Left hindlimb (tissue), 1 donor: ENCODE measurements at regions not wholly inside any gene's neighbourhood (a gene's known extent, or its start where the extent isn't known, plus 50 kb on each side); places are given as distances from the start of the nearest gene placed in this dataset.
"Not testable (repeated sequence)": the region's sequence is repeated elsewhere in the genome, so short reads cannot be mapped to it uniquely, and the experiment has no call there.

Experiments
- DNase-seq: peaks from one replicate; pipeline ENCODE4 v3.0.0-alpha.2; 2018

- not testable (repeated sequence) for DNase-seq
These were observed 61.5 kb upstream of the LMCD1 start for GRCh38 chr3:8440142-8440541.

DNA sequence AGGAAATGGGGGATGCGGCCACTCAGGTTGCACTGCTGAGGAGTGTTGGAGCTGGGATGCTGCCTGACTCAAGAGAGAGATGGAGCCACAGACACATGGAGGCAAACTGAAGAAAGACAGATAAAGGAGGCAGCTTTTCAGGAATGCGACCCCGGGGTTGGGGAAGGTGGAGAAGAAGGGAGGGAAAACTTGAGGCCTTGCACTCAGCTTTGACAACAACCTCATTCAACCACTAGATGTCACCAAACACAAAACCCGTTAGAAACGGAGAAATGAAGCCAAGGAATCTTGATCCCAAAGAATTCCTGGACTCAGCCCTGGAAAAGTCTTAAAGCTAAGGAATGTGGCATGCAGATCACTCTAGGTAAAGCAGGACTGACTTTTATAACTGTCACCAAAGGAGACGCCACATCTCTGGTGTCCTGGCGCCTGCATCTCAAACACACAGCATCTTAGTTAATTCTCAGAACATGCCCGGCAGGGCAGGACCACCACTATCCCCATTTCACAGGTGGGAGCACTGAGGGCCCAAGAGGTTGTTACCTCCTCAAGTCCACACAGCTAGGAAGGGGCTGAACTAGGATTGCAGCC, 59.6 kb upstream of the LMCD1 start:
- DNase-seq, result peak; percentile 61

DNA sequence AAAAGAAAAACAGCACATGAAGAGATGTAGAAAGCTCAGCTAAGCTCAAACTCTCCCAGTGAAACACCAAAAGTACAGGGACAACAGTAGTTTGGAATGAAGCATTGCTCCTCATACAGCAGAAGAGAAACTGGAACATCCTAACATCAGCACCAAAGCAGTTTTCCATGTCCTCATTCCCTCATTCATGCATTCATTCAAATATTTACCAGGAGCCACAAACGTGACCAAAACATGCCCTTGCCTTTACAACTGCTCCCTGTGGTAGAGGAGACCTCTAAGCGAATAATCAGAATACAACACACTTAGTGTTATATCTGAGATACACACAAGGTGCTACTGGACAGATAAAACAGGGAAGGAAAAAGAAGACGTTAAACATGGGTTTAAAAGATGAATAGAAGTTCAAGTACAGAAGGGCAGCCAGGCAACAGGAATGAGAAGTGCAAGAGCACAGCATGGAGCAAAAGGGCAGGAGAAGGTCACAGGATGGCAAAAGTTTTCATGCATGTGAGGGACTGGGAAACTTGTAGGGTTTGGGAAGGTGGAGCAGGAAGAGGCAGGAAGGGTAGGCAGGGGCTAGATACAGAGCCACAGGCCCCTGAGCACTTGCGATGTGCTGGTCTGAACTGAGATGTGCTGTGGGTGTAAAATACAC, 58.5 kb upstream of the LMCD1 start:
- DNase-seq, result no peak

- DNase-seq, result peak; percentile 93
These were observed 57.5 kb upstream of the LMCD1 start for GRCh38 chr3:8443829-8444791.

GRCh38 chr3:8444883-8445282, 56.7 kb upstream of the LMCD1 start:
- no peak for DNase-seq

DNA sequence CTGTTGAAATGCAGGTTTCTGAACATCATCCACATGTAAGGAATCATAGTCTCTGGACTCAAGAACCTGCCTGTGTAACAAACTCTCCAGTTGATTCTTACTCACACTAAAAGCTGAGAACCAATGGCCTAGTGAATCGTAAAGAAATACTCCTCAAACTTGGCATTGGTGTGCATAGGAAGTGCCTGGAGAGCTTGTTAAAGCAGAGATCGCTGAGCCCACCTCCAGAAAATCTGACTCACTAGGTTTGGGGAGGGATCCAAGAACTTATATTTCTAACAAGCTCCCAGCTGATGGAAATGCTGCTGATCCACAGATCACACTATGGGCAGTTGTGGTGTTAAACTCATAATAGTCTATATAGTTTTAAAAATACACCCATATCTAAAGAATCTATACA, 55.8 kb upstream of the LMCD1 start:
- DNase-seq, result peak; percentile 78

DNA sequence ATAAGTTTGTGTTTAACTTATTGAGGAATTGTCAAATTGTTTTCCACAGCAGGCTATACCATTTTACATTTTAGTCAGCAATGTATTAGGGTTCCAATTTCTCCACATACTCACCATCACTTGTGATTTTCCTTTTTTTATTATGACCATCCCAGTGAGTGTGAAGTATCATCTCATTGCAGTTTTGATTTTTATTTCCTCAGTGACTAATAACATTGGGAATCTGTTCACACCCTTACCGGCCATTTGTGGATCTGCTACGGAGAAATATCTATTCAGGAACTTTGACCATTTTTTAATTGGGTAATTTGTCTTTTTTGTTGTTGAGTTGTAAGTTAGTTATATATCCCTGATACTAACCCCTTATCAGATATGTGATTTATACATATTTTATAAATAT, 54.8 kb upstream of the LMCD1 start:
- no peak for DNase-seq

DNA sequence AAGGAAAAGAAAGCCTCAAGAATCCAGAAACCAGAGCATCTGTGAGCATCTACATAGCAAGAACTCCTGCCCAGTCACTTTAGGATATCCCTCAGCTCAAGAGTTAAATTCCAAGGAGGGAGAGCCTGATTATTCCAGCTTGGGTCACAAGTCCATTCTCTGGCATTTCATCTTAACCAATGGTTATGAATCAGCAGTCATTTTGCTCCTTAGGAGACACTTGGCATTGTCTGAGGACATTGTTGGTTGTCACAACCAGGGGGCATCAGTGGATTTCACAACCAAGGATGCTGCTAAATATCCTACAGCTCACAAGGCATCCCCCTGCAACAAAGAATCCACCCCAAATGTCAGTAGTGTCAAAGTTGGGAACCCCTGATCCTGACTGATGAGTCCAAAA, 51.0 kb upstream of the LMCD1 start:
- no peak for DNase-seq

- DNase-seq, result no peak
These were observed 49.9 kb upstream of the LMCD1 start for GRCh38 chr3:8451696-8452095.
